ENCODE measurements at regions not wholly inside any gene's neighbourhood (a gene's known extent, or its start where the extent isn't known, plus 50 kb on each side); places are given as distances from the start of the nearest gene placed in this dataset.

GRCh38 chr6:110528101-110528929 is 51.9 kb upstream of the SLC22A16 start:
- DNase-seq = peak; percentile 32
- no peaks in the 10 kb centered on the region for H3K27me3 ChIP-seq (ENCODE audit: insufficient read depth, low read depth, severe bottlenecking)
- H3K27ac ChIP-seq = no peak overlapping the region
- no peaks in the 10 kb centered on the region for H3K36me3 ChIP-seq
- H3K9me3 ChIP-seq (ENCODE audit: severe bottlenecking) = no peaks in the 10 kb centered on the region
- no peak overlapping the region for H3K4me3 ChIP-seq (ENCODE audit: low read depth, low read length)
- peak; percentile 41 for TF ChIP-seq CTCF (IDR thresholded peaks at IDR 0.05; ENCODE audit: low read depth, low read length)

GRCh38 chr6:110527516-110527915 is 51.1 kb upstream of the SLC22A16 start:
- no peak overlapping the region for H3K27ac ChIP-seq
- DNase-seq = no peak
- H3K4me3 ChIP-seq (ENCODE audit: low read depth, low read length) = no peak overlapping the region
- TF ChIP-seq CTCF (IDR thresholded peaks at IDR 0.05; ENCODE audit: low read depth, low read length) = no peak
- H3K9me3 ChIP-seq (ENCODE audit: severe bottlenecking) = no peaks in the 10 kb centered on the region
- no peaks in the 10 kb centered on the region for H3K36me3 ChIP-seq
- no peaks in the 10 kb centered on the region for H3K27me3 ChIP-seq (ENCODE audit: insufficient read depth, low read depth, severe bottlenecking)

GRCh38 chr6:110526726-110527125 is 50.3 kb upstream of the SLC22A16 start:
- no peak for TF ChIP-seq CTCF (IDR thresholded peaks at IDR 0.05; ENCODE audit: low read depth, low read length)
- Histone ChIP-seq H3K27ac (no peak overlapping the region), H3K4me3 (ENCODE audit: low read depth, low read length) (no peak overlapping the region), H3K36me3 (no peaks in the 10 kb centered on the region), H3K9me3 (ENCODE audit: severe bottlenecking) (no peaks in the 10 kb centered on the region), H3K27me3 (ENCODE audit: insufficient read depth, low read depth, severe bottlenecking) (no peaks in the 10 kb centered on the region)
- no peak for DNase-seq

Data from WERI-Rb-1 (cell line).